HEK293T (cell line): ENCODE measurements at regions not wholly inside any gene's neighbourhood (a gene's known extent, or its start where the extent isn't known, plus 50 kb on each side); places are given as distances from the start of the nearest gene placed in this dataset.

Source experiments
- CTCF ChIA-PET: fragments of 350-600 bp; formaldehyde crosslinking; extraction: SDS; loops from one replicate; lab custom pipeline; 2021; ENCODE audit warnings: antibody characterized with exemption, inconsistent platforms; lab: Yijun Ruan, JAX
- POLR2A ChIA-PET: fragments of 350-600 bp; formaldehyde crosslinking; extraction: SDS; loops from one replicate; lab custom pipeline; 2020; ENCODE audit warnings: antibody characterized with exemption, inconsistent platforms; lab: Yijun Ruan, JAX
- DNase-seq: peaks from one replicate; pipeline ENCODE4 v3.0.0; 2012; ENCODE audit warnings: mixed read lengths; ENCODE audit errors: extremely low spot score
- ARNT ChIP-seq: fragments of 450-650 bp; IDR thresholded peaks from 2 replicates; pipeline ENCODE4 v1.6.1; 2017; ENCODE audit warnings: mild to moderate bottlenecking
- BHLHE40 ChIP-seq: fragments of 450-650 bp; IDR thresholded peaks from 2 replicates; pipeline ENCODE4 v1.6.1; 2016; ENCODE audit warnings: mild to moderate bottlenecking, moderate library complexity, borderline replicate concordance
- CTBP1 ChIP-seq: fragments of 450-650 bp; IDR thresholded peaks from 2 replicates; pipeline ENCODE4 v1.6.1; 2016; ENCODE audit warnings: borderline replicate concordance
- ELF4 ChIP-seq: fragments of 450-650 bp; IDR thresholded peaks from 2 replicates; pipeline ENCODE4 v1.6.1; 2017; ENCODE audit warnings: antibody characterized with exemption
- FOXA1 ChIP-seq: fragments of 450-650 bp; IDR thresholded peaks from 2 replicates; pipeline ENCODE4 v1.6.1; 2016; ENCODE audit warnings: mild to moderate bottlenecking
- FOXK2 ChIP-seq: fragments of 450-650 bp; IDR thresholded peaks from 2 replicates; pipeline ENCODE4 v1.6.1; 2016; ENCODE audit warnings: mild to moderate bottlenecking
- FOXM1 ChIP-seq: fragments of 450-650 bp; IDR thresholded peaks from 2 replicates; pipeline ENCODE4 v1.6.1; 2017; ENCODE audit warnings: mild to moderate bottlenecking, borderline replicate concordance
- HDGF ChIP-seq: fragments of 450-650 bp; IDR thresholded peaks from 2 replicates; pipeline ENCODE4 v1.6.1; 2017; ENCODE audit warnings: antibody characterized with exemption, borderline replicate concordance
- L3MBTL2 ChIP-seq: fragments of 450-650 bp; conservative IDR thresholded peaks from 2 replicates; pipeline ENCODE4 v1.6.1; 2016; ENCODE audit warnings: mild to moderate bottlenecking
- LEF1 ChIP-seq: fragments of 450-650 bp; IDR thresholded peaks from 2 replicates; pipeline ENCODE4 v1.6.1; 2017; ENCODE audit warnings: mild to moderate bottlenecking, borderline replicate concordance
- NFRKB ChIP-seq: fragments of 450-650 bp; IDR thresholded peaks from 2 replicates; pipeline ENCODE4 v1.6.1; 2016; ENCODE audit warnings: mild to moderate bottlenecking, moderate library complexity
- PKNOX1 ChIP-seq: fragments of 450-650 bp; IDR thresholded peaks from 2 replicates; pipeline ENCODE4 v1.6.1; 2016
- SP1 ChIP-seq: fragments of 450-650 bp; IDR thresholded peaks from 2 replicates; pipeline ENCODE4 v1.6.1; 2017
- SUZ12 ChIP-seq: fragments of 450-650 bp; IDR thresholded peaks from 2 replicates; pipeline ENCODE4 v1.6.1; 2016; ENCODE audit warnings: mild to moderate bottlenecking
- TARDBP ChIP-seq: fragments of 450-650 bp; IDR thresholded peaks from 2 replicates; pipeline ENCODE4 v1.6.1; 2016
- ZNF384 ChIP-seq: fragments of 450-650 bp; IDR thresholded peaks from 2 replicates; pipeline ENCODE4 v1.6.1; 2016

DNA sequence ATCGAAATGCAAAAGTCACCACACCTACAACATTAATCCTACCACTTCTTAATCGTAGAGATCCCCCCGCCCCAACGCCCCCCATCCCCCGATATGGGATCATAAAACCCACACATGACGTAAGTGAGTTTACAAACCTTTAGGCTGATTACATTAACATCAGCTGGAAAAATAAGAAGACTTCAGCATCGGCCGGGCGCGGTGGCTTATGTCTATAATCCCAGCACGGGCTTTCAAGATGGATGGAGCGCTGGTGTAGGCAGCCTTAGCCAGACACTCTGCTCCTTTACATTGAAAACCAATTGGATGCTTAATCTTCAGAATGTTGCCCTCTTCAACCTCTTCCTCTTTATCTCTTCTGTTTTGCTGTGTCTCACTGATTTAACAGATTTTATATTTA, 1376.0 kb downstream of the MAT2B start:
- no peak for TF ChIP-seq FOXM1
- TF ChIP-seq CTBP1: no peak
- TF ChIP-seq ZNF384: no peak
- no peak for TF ChIP-seq ARNT
- no peak for TF ChIP-seq BHLHE40
- TF ChIP-seq ELF4: no peak
- TF ChIP-seq SUZ12: no peak
- no peak for TF ChIP-seq FOXA1
- POLR2A ChIA-PET: no interaction called here
- DNase-seq: no peak
- CTCF ChIA-PET: no interaction called here

- CTCF ChIA-PET: no interaction called here
- TF ChIP-seq LEF1 (no peak), FOXM1 (no peak), NFRKB (no peak), TARDBP (no peak), CTBP1 (no peak), BHLHE40 (no peak), ELF4 (no peak), SUZ12 (no peak), L3MBTL2 (no peak), FOXK2 (no peak)
- POLR2A ChIA-PET: no interaction called here
- DNase-seq: no peak
These were observed 1379.8 kb downstream of the MAT2B start for GRCh38 chr5:164885179-164885578.

DNA sequence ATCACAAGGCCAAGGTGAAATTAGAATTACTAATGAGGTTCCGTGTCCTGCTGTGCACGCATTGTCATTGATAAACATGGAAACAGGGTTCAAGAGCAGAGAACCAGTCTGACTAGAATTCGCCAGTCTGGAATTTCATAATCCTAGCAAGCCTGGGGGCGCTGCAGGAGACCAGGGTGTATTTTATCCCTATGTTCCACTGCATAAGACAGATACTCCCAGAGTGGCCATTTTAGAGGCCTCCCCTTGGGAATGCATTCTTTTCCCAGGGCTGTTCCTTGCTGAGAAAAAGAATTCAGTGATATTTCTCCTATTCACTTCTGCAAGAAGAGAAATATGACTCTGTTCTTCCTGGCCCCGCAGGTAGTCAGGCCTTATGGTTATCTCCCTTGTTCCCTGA, 1387.7 kb downstream of the MAT2B start:
- POLR2A ChIA-PET: no interaction called here
- CTCF ChIA-PET: no interaction called here
- TF ChIP-seq ARNT: no peak
- no peak for TF ChIP-seq SP1
- no peak for TF ChIP-seq PKNOX1
- TF ChIP-seq BHLHE40: no peak
- TF ChIP-seq TARDBP: no peak
- TF ChIP-seq HDGF: no peak
- TF ChIP-seq FOXK2: no peak
- TF ChIP-seq L3MBTL2: no peak
- TF ChIP-seq ELF4: no peak
- TF ChIP-seq CTBP1: no peak
- TF ChIP-seq ZNF384: no peak
- DNase-seq: no peak

DNA sequence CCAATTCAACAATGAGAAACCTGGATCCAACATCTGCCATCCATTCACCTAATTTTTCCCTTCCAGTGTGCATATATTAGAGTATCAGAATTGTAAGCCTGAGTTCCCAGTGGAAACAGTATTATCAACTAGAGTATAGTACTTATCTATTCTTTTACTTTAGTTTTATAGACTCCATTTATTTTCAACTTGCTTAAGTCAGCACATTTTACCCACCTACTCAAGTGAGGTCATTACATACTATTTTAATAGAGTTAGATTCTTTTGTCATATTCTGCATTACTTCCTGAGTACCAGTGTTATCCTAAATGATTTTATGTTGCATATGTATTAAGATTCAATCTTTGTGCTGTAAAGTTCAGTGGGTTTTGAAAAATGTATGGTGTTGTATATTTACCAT, 1393.3 kb downstream of the MAT2B start:
- no peak for DNase-seq
- ChIA-PET CTCF (no interaction called here), POLR2A (no interaction called here)
- TF ChIP-seq NFRKB (no peak), TARDBP (no peak), CTBP1 (no peak), PKNOX1 (no peak), ELF4 (no peak), FOXM1 (no peak), ZNF384 (no peak), HDGF (no peak), L3MBTL2 (no peak), FOXK2 (no peak), ARNT (no peak), FOXA1 (no peak), SP1 (no peak), LEF1 (no peak), SUZ12 (no peak), BHLHE40 (no peak)

- ChIA-PET POLR2A (no interaction called here), CTCF (no interaction called here)
- DNase-seq: no peak
- no peak for TF ChIP-seq ZNF384
- no peak for TF ChIP-seq NFRKB
- TF ChIP-seq ELF4: no peak
- TF ChIP-seq PKNOX1: no peak
- TF ChIP-seq FOXM1: no peak
- no peak for TF ChIP-seq SP1
- TF ChIP-seq TARDBP: no peak
- no peak for TF ChIP-seq CTBP1
- TF ChIP-seq SUZ12: no peak
- TF ChIP-seq BHLHE40: no peak
- TF ChIP-seq ARNT: no peak
- no peak for TF ChIP-seq FOXA1
- TF ChIP-seq FOXK2: no peak
- no peak for TF ChIP-seq LEF1
These were observed 1404.3 kb downstream of the MAT2B start for GRCh38 chr5:164909673-164910072.

- POLR2A ChIA-PET: no interaction called here
These were observed 1416.3 kb downstream of the MAT2B start for GRCh38 chr5:164921722-164922121.

More at GRCh38 chr5:164921722-164922121, 1416.3 kb downstream of the MAT2B start:
- TF ChIP-seq ARNT (no peak), LEF1 (no peak), NFRKB (no peak), SP1 (no peak), BHLHE40 (no peak), TARDBP (no peak), FOXA1 (no peak), SUZ12 (no peak), PKNOX1 (no peak), FOXK2 (no peak), ELF4 (no peak), HDGF (no peak), L3MBTL2 (no peak), FOXM1 (no peak), ZNF384 (no peak), CTBP1 (no peak)
- CTCF ChIA-PET: no interaction called here
- DNase-seq: no peak
